HEK293T (cell line): ENCODE measurements at regions not wholly inside any gene's neighbourhood (a gene's known extent, or its start where the extent isn't known, plus 50 kb on each side); places are given as distances from the start of the nearest gene placed in this dataset.

Source experiments
- CTCF ChIA-PET: fragments of 350-600 bp; formaldehyde crosslinking; extraction: SDS; loops from one replicate; lab custom pipeline; 2021; ENCODE audit warnings: antibody characterized with exemption, inconsistent platforms; lab: Yijun Ruan, JAX
- POLR2A ChIA-PET: fragments of 350-600 bp; formaldehyde crosslinking; extraction: SDS; loops from one replicate; lab custom pipeline; 2020; ENCODE audit warnings: antibody characterized with exemption, inconsistent platforms; lab: Yijun Ruan, JAX
- DNase-seq: peaks from one replicate; pipeline ENCODE4 v3.0.0; 2012; ENCODE audit warnings: mixed read lengths; ENCODE audit errors: extremely low spot score
- ARNT ChIP-seq: fragments of 450-650 bp; IDR thresholded peaks from 2 replicates; pipeline ENCODE4 v1.6.1; 2017; ENCODE audit warnings: mild to moderate bottlenecking
- BHLHE40 ChIP-seq: fragments of 450-650 bp; IDR thresholded peaks from 2 replicates; pipeline ENCODE4 v1.6.1; 2016; ENCODE audit warnings: mild to moderate bottlenecking, moderate library complexity, borderline replicate concordance
- CTBP1 ChIP-seq: fragments of 450-650 bp; IDR thresholded peaks from 2 replicates; pipeline ENCODE4 v1.6.1; 2016; ENCODE audit warnings: borderline replicate concordance
- ELF4 ChIP-seq: fragments of 450-650 bp; IDR thresholded peaks from 2 replicates; pipeline ENCODE4 v1.6.1; 2017; ENCODE audit warnings: antibody characterized with exemption
- FOXA1 ChIP-seq: fragments of 450-650 bp; IDR thresholded peaks from 2 replicates; pipeline ENCODE4 v1.6.1; 2016; ENCODE audit warnings: mild to moderate bottlenecking
- FOXK2 ChIP-seq: fragments of 450-650 bp; IDR thresholded peaks from 2 replicates; pipeline ENCODE4 v1.6.1; 2016; ENCODE audit warnings: mild to moderate bottlenecking
- FOXM1 ChIP-seq: fragments of 450-650 bp; IDR thresholded peaks from 2 replicates; pipeline ENCODE4 v1.6.1; 2017; ENCODE audit warnings: mild to moderate bottlenecking, borderline replicate concordance
- HDGF ChIP-seq: fragments of 450-650 bp; IDR thresholded peaks from 2 replicates; pipeline ENCODE4 v1.6.1; 2017; ENCODE audit warnings: antibody characterized with exemption, borderline replicate concordance
- L3MBTL2 ChIP-seq: fragments of 450-650 bp; conservative IDR thresholded peaks from 2 replicates; pipeline ENCODE4 v1.6.1; 2016; ENCODE audit warnings: mild to moderate bottlenecking
- LEF1 ChIP-seq: fragments of 450-650 bp; IDR thresholded peaks from 2 replicates; pipeline ENCODE4 v1.6.1; 2017; ENCODE audit warnings: mild to moderate bottlenecking, borderline replicate concordance
- NFRKB ChIP-seq: fragments of 450-650 bp; IDR thresholded peaks from 2 replicates; pipeline ENCODE4 v1.6.1; 2016; ENCODE audit warnings: mild to moderate bottlenecking, moderate library complexity
- PKNOX1 ChIP-seq: fragments of 450-650 bp; IDR thresholded peaks from 2 replicates; pipeline ENCODE4 v1.6.1; 2016
- SP1 ChIP-seq: fragments of 450-650 bp; IDR thresholded peaks from 2 replicates; pipeline ENCODE4 v1.6.1; 2017
- SUZ12 ChIP-seq: fragments of 450-650 bp; IDR thresholded peaks from 2 replicates; pipeline ENCODE4 v1.6.1; 2016; ENCODE audit warnings: mild to moderate bottlenecking
- TARDBP ChIP-seq: fragments of 450-650 bp; IDR thresholded peaks from 2 replicates; pipeline ENCODE4 v1.6.1; 2016
- ZNF384 ChIP-seq: fragments of 450-650 bp; IDR thresholded peaks from 2 replicates; pipeline ENCODE4 v1.6.1; 2016

GRCh38 chr10:83178526-83178925, 960.8 kb upstream of the GHITM start:
- no peak for TF ChIP-seq CTBP1
- TF ChIP-seq NFRKB = no peak
- TF ChIP-seq ELF4 = no peak
- no peak for TF ChIP-seq ARNT
- no peak for TF ChIP-seq SUZ12
- no peak for TF ChIP-seq FOXA1
- TF ChIP-seq HDGF = no peak
- CTCF ChIA-PET = no interaction called here
- DNase-seq = no peak
- POLR2A ChIA-PET = no interaction called here

- ChIA-PET CTCF (no interaction called here), POLR2A (no interaction called here)
- DNase-seq = no peak
- TF ChIP-seq L3MBTL2 = no peak
- TF ChIP-seq FOXK2 = no peak
- TF ChIP-seq SUZ12 = no peak
- TF ChIP-seq TARDBP = no peak
- TF ChIP-seq HDGF = no peak
- no peak for TF ChIP-seq FOXA1
- TF ChIP-seq NFRKB = no peak
- no peak for TF ChIP-seq PKNOX1
- TF ChIP-seq CTBP1 = no peak
These were observed 959.9 kb upstream of the GHITM start for GRCh38 chr10:83179371-83179770.

- POLR2A ChIA-PET = no interaction called here
- CTCF ChIA-PET = no interaction called here
- DNase-seq = no peak
- TF ChIP-seq FOXM1 = no peak
- no peak for TF ChIP-seq ELF4
- TF ChIP-seq BHLHE40 = no peak
- no peak for TF ChIP-seq L3MBTL2
- no peak for TF ChIP-seq SP1
- no peak for TF ChIP-seq FOXK2
These were observed 957.2 kb upstream of the GHITM start for GRCh38 chr10:83182076-83182475.

- POLR2A ChIA-PET = no interaction called here
- CTCF ChIA-PET = no interaction called here
- no peak for DNase-seq
- no peak for TF ChIP-seq SUZ12
- no peak for TF ChIP-seq CTBP1
- no peak for TF ChIP-seq LEF1
- no peak for TF ChIP-seq NFRKB
- no peak for TF ChIP-seq ELF4
- TF ChIP-seq FOXM1 = no peak
- no peak for TF ChIP-seq BHLHE40
- no peak for TF ChIP-seq HDGF
- TF ChIP-seq FOXK2 = no peak
- TF ChIP-seq ARNT = no peak
- TF ChIP-seq TARDBP = no peak
- no peak for TF ChIP-seq L3MBTL2
- TF ChIP-seq SP1 = no peak
- TF ChIP-seq FOXA1 = no peak
- TF ChIP-seq ZNF384 = no peak
- no peak for TF ChIP-seq PKNOX1
These were observed 954.7 kb upstream of the GHITM start for GRCh38 chr10:83184641-83185040.

GRCh38 chr10:83190614-83191013, 948.7 kb upstream of the GHITM start:
- TF ChIP-seq BHLHE40 = no peak
- TF ChIP-seq CTBP1 = no peak
- TF ChIP-seq L3MBTL2 = no peak
- no peak for TF ChIP-seq SUZ12
- no peak for TF ChIP-seq HDGF
- TF ChIP-seq ELF4 = no peak
- no peak for TF ChIP-seq ARNT
- no peak for TF ChIP-seq FOXM1
- TF ChIP-seq FOXK2 = no peak
- no peak for TF ChIP-seq LEF1
- TF ChIP-seq NFRKB = no peak
- TF ChIP-seq ZNF384 = no peak
- TF ChIP-seq PKNOX1 = no peak
- no peak for TF ChIP-seq TARDBP
- no peak for TF ChIP-seq FOXA1
- TF ChIP-seq SP1 = no peak
- CTCF ChIA-PET = no interaction called here
- no peak for DNase-seq

GRCh38 chr10:83193026-83193425, 946.3 kb upstream of the GHITM start:
- ChIA-PET POLR2A (no interaction called here), CTCF (no interaction called here)
- no peak for DNase-seq
- TF ChIP-seq ARNT (no peak), PKNOX1 (no peak), L3MBTL2 (no peak), HDGF (no peak), CTBP1 (no peak), FOXK2 (no peak), SP1 (no peak), ZNF384 (no peak), FOXM1 (no peak), LEF1 (no peak), BHLHE40 (no peak), NFRKB (no peak)

More at GRCh38 chr10:83190614-83191013, 948.7 kb upstream of the GHITM start:
- POLR2A ChIA-PET = no interaction called here
